KOPT-K1 (cell line): ENCODE measurements at regions not wholly inside any gene's neighbourhood (a gene's known extent, or its start where the extent isn't known, plus 50 kb on each side); places are given as distances from the start of the nearest gene placed in this dataset.

Experiments used
- H3K27ac ChIP-seq: fragments of 200-600 bp; sonication (generic); 2 replicates; pipeline ENCODE4 v1.5.1; 2016; ENCODE audit warnings: antibody characterized with exemption, mild to moderate bottlenecking, low read depth, low read length; ENCODE audit not compliant: poor library complexity, severe bottlenecking
- H3K36me3 ChIP-seq: fragments of 200-600 bp; sonication (generic); 2 replicates; pipeline ENCODE4 v1.5.1; 2017; ENCODE audit warnings: antibody characterized with exemption, mild to moderate bottlenecking, low read length, moderate library complexity; ENCODE audit not compliant: insufficient read depth
- H3K9me3 ChIP-seq: fragments of 200-600 bp; sonication (generic); 2 replicates; pipeline ENCODE4 v1.5.1; 2017; ENCODE audit warnings: antibody characterized with exemption, low read length, mild to moderate bottlenecking; ENCODE audit not compliant: insufficient read depth, poor library complexity, severe bottlenecking

DNA sequence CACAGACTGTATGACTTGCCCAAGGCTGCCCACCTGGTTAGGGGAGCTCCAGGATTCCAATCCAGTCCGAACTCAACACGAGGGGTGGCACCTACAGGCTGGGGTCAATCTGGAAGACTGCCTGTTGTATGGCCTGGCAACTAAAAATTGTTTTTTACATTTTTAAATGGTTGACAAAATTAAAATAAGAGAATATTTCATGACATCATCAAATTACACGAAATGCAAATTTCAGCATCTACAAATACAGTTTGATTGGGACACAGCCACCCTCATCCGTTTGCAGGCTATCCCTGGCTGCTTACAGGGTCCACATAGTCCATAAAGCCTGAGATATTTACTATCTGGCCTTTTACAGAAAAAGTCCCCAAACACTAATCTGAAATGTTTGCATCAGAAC, 235.9 kb upstream of the GMDS start:
- Histone ChIP-seq H3K36me3 (no peaks in the 10 kb centered on the region), H3K9me3 (peaks cover 23% of the 10 kb centered on the region), H3K27ac (no peak overlapping the region)

DNA sequence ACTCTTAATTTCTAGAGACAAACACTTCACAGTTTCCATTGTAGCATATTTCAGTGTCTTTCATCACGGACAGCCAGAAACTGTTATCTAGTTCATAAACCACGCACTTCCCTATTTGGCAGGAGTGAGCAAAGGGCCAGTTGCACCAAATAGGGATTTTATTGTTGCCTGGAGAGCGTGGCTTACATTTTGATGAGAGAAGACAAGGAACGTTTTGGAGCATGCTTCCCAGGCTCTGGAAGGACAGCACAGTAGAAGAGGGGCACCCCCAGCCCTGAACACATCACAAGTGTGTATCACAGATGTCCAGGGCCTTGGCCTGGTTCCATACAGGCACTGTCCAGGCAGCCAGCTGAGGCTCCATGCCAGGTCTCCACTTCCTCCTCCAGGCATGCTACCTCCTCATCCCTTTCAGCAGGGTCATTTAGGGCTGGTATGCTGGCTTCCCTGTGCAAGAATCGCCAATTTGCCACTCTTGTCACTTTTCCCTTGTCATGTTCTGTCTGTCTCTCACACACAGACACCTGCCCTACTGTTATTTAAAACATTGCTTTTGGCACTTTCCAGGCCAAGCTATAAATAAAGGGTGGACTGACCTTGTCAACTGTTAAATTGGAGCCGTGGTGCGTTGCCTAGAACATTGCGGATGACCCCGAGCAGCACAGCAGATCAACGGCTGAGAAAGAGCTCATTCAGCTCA, 235.0 kb upstream of the GMDS start:
- peaks cover 23% of the 10 kb centered on the region for H3K9me3 ChIP-seq
- no peaks in the 10 kb centered on the region for H3K36me3 ChIP-seq
- no peak overlapping the region for H3K27ac ChIP-seq

DNA sequence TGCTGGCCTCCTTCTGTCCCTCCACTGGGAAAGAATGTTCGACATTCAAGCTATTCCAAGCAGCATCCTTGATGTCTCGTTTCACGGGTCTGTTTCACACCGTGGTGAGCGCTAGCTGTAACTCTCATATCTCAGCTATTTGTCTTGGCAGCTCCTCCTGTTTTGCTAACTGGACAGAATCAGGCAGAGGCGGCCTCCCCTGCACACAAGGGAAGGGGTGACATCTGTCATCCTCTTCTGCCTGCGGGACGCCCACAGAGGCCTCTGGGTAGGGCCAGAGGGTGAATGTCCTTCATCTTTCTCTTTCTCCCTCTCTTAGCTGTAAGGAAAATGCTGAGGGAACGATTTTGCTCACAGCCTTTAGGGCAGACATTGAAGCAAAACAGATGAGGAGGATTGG, 232.8 kb upstream of the GMDS start:
- peaks cover 13% of the 10 kb centered on the region for H3K9me3 ChIP-seq
- no peaks in the 10 kb centered on the region for H3K36me3 ChIP-seq
- H3K27ac ChIP-seq = no peak overlapping the region

DNA sequence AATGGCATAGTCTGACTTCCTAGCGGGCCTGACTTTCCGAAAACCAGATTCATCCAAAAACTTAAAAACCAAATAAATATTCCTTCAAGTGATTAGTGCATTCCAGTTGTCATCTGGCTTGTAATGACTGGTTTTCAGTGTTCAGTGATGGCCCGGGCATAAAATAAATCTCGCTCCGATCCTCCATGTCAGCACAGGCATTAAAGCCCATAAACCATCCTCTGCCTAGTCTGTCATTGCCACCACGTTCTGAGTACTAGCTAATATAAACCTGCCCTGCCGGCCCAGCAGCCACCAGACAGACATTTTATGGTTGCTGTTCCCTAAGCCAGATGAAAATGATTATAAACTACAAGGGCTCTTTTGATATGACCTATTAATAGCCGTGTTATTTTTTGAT, 232.3 kb upstream of the GMDS start:
- Histone ChIP-seq H3K27ac (no peak overlapping the region), H3K36me3 (no peaks in the 10 kb centered on the region), H3K9me3 (peaks cover 8% of the 10 kb centered on the region)

DNA sequence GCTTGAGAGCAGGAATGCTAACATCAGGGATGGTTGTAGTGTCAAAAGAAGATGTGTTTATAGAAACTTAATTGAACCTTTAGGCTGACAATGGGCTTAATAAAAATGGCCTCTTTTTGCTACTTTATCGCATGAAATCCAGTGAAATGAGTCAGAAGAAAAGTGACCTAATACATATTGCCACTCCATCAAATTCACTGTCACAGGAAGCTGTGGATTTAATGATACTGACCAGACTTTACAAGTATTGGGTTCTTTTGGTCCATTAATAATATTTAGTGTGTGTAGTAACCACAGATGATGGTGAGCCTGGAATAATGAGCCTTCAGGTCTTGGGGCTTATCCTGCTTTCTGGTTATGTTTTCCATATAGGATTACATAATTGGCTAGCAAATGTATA, 231.8 kb upstream of the GMDS start:
- H3K27ac ChIP-seq = no peak overlapping the region
- peaks cover 3% of the 10 kb centered on the region for H3K9me3 ChIP-seq
- no peaks in the 10 kb centered on the region for H3K36me3 ChIP-seq

DNA sequence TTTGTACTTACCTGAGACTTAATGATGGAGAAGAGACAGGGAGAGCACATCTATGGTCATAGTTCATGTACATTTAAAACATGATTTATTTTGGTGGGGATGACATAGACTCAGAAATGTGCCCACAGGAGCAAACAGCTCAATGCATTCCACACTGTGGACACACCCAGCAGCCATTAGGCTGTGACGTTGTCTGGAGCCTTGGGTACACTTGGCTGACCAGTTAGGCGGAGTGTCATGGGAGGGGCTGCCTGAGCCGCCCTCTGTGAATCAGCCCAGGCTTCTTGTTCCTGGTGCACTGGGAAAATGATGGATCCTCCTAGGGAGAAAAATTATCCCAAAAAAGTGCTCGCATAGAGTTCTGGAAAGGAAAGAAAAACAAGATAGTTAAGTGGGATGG, 231.0 kb upstream of the GMDS start:
- no peak overlapping the region for H3K27ac ChIP-seq
- H3K9me3 ChIP-seq = no peaks in the 10 kb centered on the region
- H3K36me3 ChIP-seq = no peaks in the 10 kb centered on the region

DNA sequence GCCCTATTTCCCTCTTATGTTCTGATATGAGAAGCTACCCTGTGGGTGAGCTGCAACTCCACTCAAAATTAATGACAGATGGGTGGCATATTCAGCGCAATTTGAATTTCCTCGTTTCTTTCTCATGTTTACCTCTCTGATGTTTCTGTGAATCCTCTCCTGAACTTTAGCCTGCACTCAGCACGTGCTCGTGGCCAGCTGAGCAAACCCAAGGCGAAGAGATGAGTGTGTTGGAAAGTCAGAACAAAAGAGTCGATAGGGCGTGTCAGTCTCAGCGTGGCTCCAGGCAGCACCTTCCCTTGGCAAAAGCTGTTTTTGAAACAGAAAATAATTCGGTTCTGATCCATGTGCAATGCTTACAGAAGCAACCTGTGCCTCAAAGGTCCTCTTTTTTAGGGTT, 226.1 kb upstream of the GMDS start:
- Histone ChIP-seq H3K36me3 (no peaks in the 10 kb centered on the region), H3K9me3 (no peaks in the 10 kb centered on the region), H3K27ac (no peak overlapping the region)

DNA sequence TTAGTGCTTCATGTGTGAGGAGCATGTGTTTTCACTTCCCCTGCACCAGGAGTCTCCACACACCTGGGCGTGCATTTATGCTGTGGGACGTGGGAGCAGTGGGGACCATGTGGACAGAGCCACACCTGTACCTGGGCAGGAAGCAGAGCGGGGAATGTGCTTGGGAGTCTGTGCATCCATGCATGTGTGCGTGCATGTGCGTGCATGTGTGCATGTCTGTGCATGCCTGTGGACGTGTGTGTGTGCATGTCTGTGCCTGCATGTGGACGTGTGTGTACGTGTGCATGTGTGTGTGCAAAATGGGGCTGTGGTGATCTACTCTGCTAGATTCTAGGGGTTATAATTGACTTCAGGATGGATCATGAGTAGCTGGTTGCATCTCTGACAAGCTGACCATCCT, 224.0 kb upstream of the GMDS start:
- Histone ChIP-seq H3K36me3 (no peaks in the 10 kb centered on the region), H3K9me3 (no peaks in the 10 kb centered on the region), H3K27ac (no peak overlapping the region)

DNA sequence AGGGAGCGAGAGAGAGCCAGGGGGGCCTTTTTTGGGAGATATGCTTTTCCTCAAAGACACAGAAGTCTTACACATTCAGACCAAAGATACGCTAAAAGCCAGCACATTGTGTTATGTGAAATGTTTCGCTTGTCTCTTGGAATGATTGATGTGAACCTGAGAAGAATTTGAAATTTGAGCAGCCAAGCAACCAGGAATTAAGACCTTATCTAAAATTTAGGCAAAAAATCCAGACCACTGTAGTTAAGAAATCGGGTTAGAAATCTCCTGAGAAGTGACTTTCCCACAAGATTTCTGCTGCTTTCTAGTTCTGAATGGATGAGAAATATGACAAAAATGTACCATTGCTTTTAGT, 223.2 kb upstream of the GMDS start:
- no peaks in the 10 kb centered on the region for H3K36me3 ChIP-seq
- H3K27ac ChIP-seq = no peak overlapping the region
- H3K9me3 ChIP-seq = no peaks in the 10 kb centered on the region

DNA sequence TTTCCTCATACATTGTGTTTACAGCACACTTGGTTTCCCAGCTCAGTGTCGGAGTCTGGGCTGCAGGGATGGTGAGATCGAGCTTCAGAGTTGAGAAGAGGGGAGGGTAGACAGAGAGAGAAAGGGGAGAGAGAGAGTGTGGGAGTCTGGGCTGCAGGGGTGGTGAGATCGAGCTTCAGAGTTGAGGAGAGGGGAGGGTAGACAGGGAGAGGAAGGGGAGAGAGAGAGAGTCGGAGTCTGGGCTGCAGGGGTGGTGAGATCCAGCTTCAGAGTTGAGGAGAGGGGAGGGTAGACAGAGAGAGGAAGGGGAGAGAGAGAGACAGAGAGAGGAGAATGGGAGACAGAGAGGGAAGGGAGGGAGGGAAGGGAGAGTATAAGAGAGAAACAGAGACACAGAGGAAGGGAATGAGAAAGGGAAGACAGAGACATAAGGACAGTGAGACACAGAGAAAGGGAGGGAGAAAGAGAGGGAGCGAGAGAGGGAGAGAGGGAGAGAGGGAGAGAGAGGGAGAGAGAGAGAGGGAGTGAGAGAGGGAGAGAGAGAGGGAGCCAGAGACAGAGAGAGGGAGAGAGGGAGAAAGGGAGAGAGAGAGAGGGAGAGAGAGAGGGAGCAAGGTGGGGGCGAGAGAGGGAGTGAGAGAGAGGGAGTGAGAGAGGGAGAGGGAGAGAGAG, 222.7 kb upstream of the GMDS start:
- Histone ChIP-seq H3K27ac (no peak overlapping the region), H3K9me3 (no peaks in the 10 kb centered on the region), H3K36me3 (no peaks in the 10 kb centered on the region)

DNA sequence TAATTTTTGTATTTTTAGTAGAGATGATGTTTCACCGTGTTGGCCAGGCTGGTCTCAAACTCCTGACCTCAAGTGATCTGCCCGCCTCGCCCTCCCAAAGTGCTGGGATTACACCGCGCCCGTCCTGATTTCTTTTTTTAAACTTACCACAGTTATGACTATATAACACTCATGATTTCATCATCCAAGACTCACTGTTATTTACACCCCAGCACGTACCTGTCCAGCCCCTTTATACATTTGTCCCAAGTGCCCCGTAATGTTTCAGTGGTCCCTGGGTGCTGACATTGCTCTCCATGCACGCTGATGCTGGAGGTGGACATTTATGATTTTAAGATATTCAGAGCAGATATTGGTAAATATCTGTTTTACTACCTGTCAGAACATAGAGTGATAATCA, 219.9 kb upstream of the GMDS start:
- no peaks in the 10 kb centered on the region for H3K36me3 ChIP-seq
- no peak overlapping the region for H3K27ac ChIP-seq
- H3K9me3 ChIP-seq = no peaks in the 10 kb centered on the region

DNA sequence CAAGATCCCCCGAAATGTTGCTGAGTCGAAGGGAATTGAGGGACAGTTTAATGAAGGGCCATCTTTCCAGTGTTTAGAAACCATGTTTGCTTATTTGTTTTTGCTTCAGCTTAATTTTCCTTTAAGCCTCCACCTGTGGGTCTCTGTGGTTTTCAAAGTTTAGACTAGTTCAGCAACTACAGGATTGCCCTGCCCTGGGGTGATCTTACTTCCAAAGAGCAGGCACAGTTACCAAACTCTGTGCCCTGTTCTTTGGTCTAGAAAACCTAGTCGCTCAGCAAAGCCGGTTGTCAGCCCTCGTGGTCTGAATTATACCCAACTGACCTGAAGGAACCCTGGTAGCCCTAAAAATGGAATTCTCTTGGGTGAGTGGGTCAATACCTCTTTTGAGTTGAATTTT, 219.2 kb upstream of the GMDS start:
- no peaks in the 10 kb centered on the region for H3K36me3 ChIP-seq
- H3K9me3 ChIP-seq = no peaks in the 10 kb centered on the region
- H3K27ac ChIP-seq = no peak overlapping the region

DNA sequence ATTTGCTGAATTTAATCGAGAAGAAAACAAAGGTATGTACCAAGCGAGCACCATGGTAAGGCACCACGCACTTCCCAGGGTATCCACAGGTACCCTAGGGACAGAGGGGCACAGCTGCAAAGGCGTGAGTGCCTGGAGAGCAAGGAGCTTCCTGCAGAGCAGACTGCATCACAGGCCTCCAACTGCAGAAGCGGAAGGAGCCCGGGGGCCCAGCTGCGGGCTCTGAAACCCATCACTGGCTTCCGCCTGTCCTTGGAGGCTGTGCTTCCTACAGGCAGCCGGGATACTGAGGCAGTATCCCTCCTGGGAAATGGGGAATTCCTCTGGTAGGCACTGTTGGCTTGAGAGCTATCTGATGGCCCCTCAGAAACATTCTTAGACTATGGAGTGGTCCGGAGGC, 217.4 kb upstream of the GMDS start:
- Histone ChIP-seq H3K9me3 (no peaks in the 10 kb centered on the region), H3K27ac (no peak overlapping the region), H3K36me3 (no peaks in the 10 kb centered on the region)

DNA sequence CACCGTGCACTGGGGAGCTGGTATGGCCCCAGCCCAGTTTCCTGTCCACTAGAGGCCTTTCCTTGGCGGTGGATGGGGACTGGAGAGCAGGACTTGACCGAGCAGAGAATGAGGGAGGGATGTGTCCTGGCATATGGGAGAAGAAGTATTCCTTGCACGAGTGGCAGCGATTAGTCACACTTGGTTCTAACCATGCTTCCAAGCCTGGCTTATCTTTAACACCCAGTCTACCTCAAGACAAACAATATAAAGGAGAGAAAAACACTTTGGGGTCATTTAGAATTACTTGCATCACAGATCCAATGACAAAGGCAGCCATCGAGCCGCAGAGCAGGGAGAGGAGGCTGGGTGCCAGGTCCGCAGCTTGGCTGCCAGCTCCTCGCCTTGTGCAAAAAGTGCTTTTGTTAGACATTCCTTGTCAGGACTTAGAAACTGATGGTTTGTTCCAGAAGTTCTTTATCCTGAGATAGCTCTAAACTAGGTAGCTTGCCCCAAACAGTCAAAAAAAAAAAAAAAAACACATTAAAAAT, 214.9 kb upstream of the GMDS start:
- Histone ChIP-seq H3K9me3 (no peaks in the 10 kb centered on the region), H3K36me3 (no peaks in the 10 kb centered on the region), H3K27ac (no peak overlapping the region)

DNA sequence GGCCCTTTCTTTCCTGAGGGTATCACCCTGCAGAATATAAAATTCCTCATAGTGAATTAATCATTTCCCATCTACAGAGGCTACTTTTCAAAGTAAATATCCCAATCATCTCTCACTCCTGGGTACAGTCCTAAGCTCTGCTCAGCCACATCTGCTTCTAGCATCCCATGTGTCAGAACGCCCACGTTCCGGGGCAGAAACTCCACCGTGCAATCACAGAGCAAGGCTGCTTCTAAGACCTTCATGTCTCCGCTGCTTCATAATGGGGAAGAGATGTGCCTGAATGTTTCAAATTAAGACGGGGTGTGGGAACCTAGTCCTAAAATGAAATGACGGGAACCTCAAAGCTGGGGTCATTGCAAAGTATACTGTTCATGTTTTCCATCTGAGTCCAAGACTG, 208.8 kb upstream of the GMDS start:
- Histone ChIP-seq H3K9me3 (no peaks in the 10 kb centered on the region), H3K27ac (no peak overlapping the region)

DNA sequence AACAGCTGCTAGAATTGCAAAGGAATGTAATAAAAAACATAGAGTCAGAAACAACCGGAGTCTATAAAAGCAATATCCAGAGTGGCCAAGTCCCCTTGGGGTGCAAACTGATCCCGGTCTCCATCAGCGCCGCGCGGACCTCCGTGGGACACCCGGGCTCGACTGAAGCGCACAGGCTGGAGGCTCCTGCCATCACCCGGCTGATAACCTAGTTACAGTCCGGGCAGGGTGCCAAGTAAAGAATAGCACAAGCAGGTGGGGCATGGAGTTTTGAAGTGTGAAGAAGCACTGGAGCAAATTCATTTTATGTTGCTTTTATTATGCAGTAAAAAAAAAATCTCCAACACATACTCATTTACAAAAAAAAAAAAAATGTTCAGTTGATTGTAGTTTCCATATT, 205.1 kb upstream of the GMDS start:
- H3K27ac ChIP-seq = no peak overlapping the region
- no peaks in the 10 kb centered on the region for H3K36me3 ChIP-seq
- H3K9me3 ChIP-seq = no peaks in the 10 kb centered on the region

More for the DNA sequence above, 208.8 kb upstream of the GMDS start:
- H3K36me3 ChIP-seq = no peaks in the 10 kb centered on the region
